Activated CD8-positive, alpha-beta T cell treated with anti-CD3 and anti-CD28 coated beads for 36 hours (primary cell): ENCODE measurements at regions not wholly inside any gene's neighbourhood (a gene's known extent, or its start where the extent isn't known, plus 50 kb on each side); places are given as distances from the start of the nearest gene placed in this dataset.

Experiments used
- ATAC-seq: fragments of 200-7000 bp; cut with Tn5 transposase; one replicate; pipeline ENCODE4 v1.10.0; 2021; ENCODE audit warnings: mild to moderate bottlenecking, moderate library complexity
- CTCF ChIA-PET: fragments of 350-600 bp; sonication (Branson Sonifier 250); formaldehyde crosslinking; loops from one replicate; lab custom pipeline; 2021; ENCODE audit warnings: antibody characterized with exemption; lab: Charles Lee
- POLR2A ChIA-PET: fragments of 350-600 bp; sonication (Branson Sonifier 250); formaldehyde crosslinking; loops from one replicate; lab custom pipeline; 2021; ENCODE audit warnings: antibody characterized with exemption; lab: Charles Lee
- DNase-seq: peaks from one replicate; pipeline ENCODE4 v3.0.0-alpha.2; 2020
- H3K27ac Mint-ChIP-seq: one replicate; pipeline ENCODE4 v1.8.0; 2021; ENCODE audit warnings: mild to moderate bottlenecking, mixed read lengths
- H3K27me3 Mint-ChIP-seq: one replicate; pipeline ENCODE4 v1.8.0; 2021; ENCODE audit warnings: mixed read lengths
- H3K36me3 Mint-ChIP-seq: one replicate; pipeline ENCODE4 v1.8.0; 2021; ENCODE audit warnings: low read depth, mixed read lengths
- H3K4me1 Mint-ChIP-seq: one replicate; pipeline ENCODE4 v1.8.0; 2021; ENCODE audit warnings: low read depth, mixed read lengths
- H3K4me3 Mint-ChIP-seq: one replicate; pipeline ENCODE4 v1.8.0; 2021; ENCODE audit warnings: mild to moderate bottlenecking, moderate library complexity, mixed read lengths
- H3K9me3 Mint-ChIP-seq: one replicate; pipeline ENCODE4 v1.8.0; 2021; ENCODE audit warnings: mixed read lengths
- intact Hi-C: fragments of 100-400 bp; cut with micrococcal nuclease; formaldehyde crosslinking; loops from one replicate; pipeline ENCODE4 v1.10.0; 2022
- TF ChIP-seq, protein P1 (sequence below): fragments of 200-600 bp; IDR thresholded peaks from one replicate; pipeline ENCODE4 v1.8.0; 2022; ENCODE audit warnings: antibody characterized with exemption, mild to moderate bottlenecking

DNA sequence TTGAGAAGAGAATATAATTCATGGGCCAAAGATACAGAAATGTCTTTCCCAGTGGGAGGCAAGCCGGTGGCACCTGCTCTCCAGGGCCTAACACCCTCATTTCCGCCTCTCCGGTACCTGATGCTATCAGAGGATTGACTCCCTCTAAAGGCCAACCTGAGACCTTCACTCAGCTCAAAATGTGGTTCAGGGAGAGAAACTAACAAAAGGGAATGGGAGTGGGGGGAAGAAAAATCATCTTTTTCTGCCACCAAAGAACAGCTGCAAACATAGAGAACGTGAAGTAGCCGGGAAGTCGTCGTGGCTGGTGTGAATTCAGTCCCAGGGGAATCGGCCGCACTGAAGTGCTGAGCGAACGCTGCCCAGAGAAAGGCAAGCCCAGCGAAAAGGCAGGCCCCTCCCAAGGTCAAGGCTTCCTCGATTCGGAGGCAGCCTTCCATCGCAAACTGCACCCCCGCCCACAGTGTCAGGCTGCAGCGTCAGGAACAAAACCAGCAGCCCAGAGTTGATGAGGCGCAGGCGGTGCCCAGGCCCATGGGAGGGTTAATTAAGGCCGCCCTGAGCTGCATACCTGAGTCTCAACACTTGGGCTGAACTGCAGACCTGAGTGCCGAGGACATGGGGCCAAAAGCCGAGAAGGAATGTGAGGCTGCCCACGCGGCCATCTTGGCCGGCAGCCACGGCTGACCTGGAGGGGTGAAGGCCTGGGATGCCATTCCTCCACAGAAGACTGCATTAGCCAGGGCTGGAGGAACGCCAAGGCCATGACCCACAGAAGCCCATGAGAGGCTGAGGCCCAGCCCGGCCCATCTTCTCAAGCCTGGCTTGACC is 160.2 kb downstream of the PSMG1 start:
- peaks cover 1% of the 10 kb centered on the region for H3K36me3 Mint-ChIP-seq
- H3K27me3 Mint-ChIP-seq, result peaks cover 4% of the 10 kb centered on the region
- peaks cover 1% of the 10 kb centered on the region for H3K9me3 Mint-ChIP-seq
- TF ChIP-seq, protein P1, sequence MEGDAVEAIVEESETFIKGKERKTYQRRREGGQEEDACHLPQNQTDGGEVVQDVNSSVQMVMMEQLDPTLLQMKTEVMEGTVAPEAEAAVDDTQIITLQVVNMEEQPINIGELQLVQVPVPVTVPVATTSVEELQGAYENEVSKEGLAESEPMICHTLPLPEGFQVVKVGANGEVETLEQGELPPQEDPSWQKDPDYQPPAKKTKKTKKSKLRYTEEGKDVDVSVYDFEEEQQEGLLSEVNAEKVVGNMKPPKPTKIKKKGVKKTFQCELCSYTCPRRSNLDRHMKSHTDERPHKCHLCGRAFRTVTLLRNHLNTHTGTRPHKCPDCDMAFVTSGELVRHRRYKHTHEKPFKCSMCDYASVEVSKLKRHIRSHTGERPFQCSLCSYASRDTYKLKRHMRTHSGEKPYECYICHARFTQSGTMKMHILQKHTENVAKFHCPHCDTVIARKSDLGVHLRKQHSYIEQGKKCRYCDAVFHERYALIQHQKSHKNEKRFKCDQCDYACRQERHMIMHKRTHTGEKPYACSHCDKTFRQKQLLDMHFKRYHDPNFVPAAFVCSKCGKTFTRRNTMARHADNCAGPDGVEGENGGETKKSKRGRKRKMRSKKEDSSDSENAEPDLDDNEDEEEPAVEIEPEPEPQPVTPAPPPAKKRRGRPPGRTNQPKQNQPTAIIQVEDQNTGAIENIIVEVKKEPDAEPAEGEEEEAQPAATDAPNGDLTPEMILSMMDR, result no peak
- intact Hi-C loops, result no loop called here
- POLR2A ChIA-PET, result no interaction called here
- DNase-seq (no peak), ATAC-seq (no peak)
- H3K4me1 Mint-ChIP-seq, result no peaks in the 10 kb centered on the region
- H3K4me3 Mint-ChIP-seq, result no peak overlapping the region
- CTCF ChIA-PET, result no interaction called here
- no peak overlapping the region for H3K27ac Mint-ChIP-seq

DNA sequence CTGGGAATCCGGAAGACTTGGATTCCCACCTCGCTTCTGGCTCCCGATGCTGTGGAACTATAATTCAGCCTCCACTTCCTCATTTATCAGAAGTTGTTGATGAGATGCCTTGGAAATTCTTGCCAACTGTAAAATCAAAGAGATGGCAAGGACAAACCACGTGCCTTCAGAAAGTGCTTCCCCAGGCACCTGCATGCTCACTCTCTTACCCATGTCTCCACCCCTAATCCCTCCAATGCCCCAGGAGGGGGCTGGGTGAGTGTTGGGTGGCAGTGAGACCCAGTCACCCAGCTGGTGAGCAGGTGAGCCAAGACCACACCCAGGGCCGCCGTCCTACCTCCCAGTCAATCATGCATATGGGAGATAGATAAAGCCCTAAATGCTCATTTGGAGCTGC is 160.8 kb downstream of the PSMG1 start:
- CTCF ChIA-PET, result no interaction called here
- Mint-ChIP-seq H3K9me3 (peaks cover 1% of the 10 kb centered on the region), H3K4me1 (no peaks in the 10 kb centered on the region), H3K27me3 (peaks cover 2% of the 10 kb centered on the region), H3K36me3 (no peaks in the 10 kb centered on the region), H3K4me3 (no peak overlapping the region), H3K27ac (no peak overlapping the region)
- TF ChIP-seq, protein P1, result no peak
- intact Hi-C loops, result no loop called here
- DNase-seq (no peak), ATAC-seq (no peak)
- POLR2A ChIA-PET, result no interaction called here

DNA sequence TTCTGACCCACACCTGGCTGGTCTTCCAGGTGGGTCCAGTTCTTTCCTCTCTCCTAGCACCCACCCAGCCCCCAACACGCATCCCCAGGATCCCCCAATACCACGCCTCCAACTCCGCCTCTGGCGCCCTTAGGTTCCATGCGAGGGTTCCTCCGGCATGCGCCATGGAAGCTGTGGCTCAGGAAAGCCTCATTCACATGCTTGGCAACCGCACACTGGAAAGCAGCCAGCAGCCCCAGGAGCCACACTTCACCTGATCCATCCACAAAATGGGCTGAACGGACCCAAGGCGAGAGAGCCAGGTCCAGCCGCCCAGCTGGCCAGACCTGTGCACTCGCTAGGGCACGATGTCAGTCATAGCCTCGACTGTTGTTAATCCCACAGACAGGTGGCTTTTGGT is 161.2 kb downstream of the PSMG1 start:
- Mint-ChIP-seq H3K4me3 (no peak overlapping the region), H3K9me3 (peaks cover 1% of the 10 kb centered on the region), H3K36me3 (no peaks in the 10 kb centered on the region), H3K4me1 (no peaks in the 10 kb centered on the region), H3K27ac (no peak overlapping the region), H3K27me3 (peaks cover 2% of the 10 kb centered on the region)
- DNase-seq, result no peak
- ATAC-seq, result no peak
- TF ChIP-seq, protein P1, result no peak
- POLR2A ChIA-PET, result no interaction called here
- CTCF ChIA-PET, result no interaction called here
- intact Hi-C loops, result no loop called here

DNA sequence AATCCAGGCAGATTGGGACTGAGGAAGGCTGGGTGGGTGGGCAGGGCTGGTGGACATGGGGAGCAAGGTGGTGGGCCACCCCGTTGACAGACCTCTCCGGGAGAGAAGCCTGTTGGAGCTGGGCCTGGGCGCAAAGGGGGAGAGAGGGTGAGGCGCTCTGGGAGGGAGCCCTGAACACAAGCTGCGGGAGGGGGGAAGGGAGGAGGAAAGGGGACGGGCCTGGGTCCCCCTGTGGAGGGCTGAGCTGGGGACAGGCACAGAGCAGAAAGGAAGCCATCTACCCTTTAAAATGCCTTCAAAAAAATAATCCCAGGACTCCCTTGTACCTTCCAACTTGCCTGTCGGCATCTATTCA is 161.8 kb downstream of the PSMG1 start:
- Mint-ChIP-seq H3K27me3 (peaks cover 2% of the 10 kb centered on the region), H3K27ac (no peak overlapping the region), H3K9me3 (peaks cover 1% of the 10 kb centered on the region), H3K4me3 (no peak overlapping the region), H3K4me1 (no peaks in the 10 kb centered on the region), H3K36me3 (no peaks in the 10 kb centered on the region)
- DNase-seq, result no peak
- ChIA-PET POLR2A (no interaction called here), CTCF (no interaction called here)
- ATAC-seq, result no peak
- TF ChIP-seq, protein P1, result no peak
- intact Hi-C loops, result no loop called here

DNA sequence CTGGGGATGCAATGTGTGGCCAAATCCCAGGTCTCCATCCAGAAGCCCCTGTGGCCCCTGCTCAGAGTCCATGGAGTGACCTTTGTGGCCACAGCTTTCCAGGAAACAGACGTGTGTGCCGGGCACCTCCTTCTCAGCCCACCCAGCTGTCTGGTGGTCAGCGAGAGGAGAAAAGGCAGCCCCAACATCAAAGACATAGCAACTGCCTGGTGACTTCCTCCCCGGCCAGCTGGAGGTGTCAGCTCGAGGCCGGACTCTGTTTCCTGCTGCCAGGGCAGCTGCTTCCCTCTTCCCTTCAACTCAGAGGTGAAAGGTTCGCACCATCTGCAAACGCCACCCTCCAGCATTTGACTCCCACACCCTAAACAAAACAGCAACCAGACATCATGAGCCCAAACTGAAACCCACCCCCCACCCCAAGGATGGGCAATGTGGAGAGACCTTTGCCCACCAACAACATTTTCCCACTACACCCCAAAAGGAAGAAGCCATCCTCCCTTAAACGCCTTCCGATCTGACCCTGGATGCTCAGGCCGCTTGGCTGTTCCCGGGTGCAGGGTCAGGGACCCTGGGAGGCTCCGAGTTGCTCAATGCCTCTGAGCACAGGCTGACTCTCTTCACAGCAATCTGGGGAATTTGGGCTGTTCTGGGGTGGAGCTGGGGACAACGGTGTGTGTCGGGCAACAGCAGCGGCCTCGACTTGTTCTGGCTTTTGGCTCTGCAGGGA is 162.3 kb downstream of the PSMG1 start:
- peaks cover 2% of the 10 kb centered on the region for H3K27me3 Mint-ChIP-seq
- POLR2A ChIA-PET, result no interaction called here
- no peak for ATAC-seq
- H3K27ac Mint-ChIP-seq, result no peak overlapping the region
- peaks cover 1% of the 10 kb centered on the region for H3K9me3 Mint-ChIP-seq
- intact Hi-C loops, result no loop called here
- no peaks in the 10 kb centered on the region for H3K36me3 Mint-ChIP-seq
- TF ChIP-seq, protein P1, result no peak
- no peak overlapping the region for H3K4me3 Mint-ChIP-seq
- CTCF ChIA-PET, result no interaction called here
- H3K4me1 Mint-ChIP-seq, result no peaks in the 10 kb centered on the region
- DNase-seq, result no peak
